ENCODE measurements at regions not wholly inside any gene's neighbourhood (a gene's known extent, or its start where the extent isn't known, plus 50 kb on each side); places are given as distances from the start of the nearest gene placed in this dataset.
"Not testable (repeated sequence)": the region's sequence is repeated elsewhere in the genome, so short reads cannot be mapped to it uniquely, and the experiment has no call there.

DNA sequence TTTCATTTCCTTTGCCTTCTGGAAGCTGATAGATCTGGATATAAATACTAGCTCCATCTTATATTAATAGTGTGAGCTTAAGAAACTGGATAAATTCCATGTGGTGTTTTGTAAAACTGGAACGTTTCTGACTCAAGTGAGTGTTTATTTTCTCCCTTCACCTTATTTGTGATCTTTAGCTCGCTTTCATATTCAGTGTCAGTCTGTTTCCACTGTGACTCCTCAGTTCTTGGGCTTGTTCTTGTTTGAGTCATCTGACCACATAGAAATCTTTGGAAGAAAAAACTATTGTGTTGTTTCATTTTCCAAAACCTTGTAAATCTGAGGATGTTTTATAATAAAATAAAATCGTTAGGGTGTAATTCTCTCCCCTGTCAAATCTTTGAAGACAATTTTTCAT lies 186.4 kb downstream of the POLR1F start:
- no peak for TF ChIP-seq CTCF (IDR thresholded peaks at IDR 0.05; ENCODE audit: low read depth, low read length, missing control alignments)
- no peak for DNase-seq (ENCODE audit: extremely low read depth, low read depth)
- no peak overlapping the region for H3K4me3 ChIP-seq (replicated peaks; ENCODE audit: low read depth, low read length)

DNA sequence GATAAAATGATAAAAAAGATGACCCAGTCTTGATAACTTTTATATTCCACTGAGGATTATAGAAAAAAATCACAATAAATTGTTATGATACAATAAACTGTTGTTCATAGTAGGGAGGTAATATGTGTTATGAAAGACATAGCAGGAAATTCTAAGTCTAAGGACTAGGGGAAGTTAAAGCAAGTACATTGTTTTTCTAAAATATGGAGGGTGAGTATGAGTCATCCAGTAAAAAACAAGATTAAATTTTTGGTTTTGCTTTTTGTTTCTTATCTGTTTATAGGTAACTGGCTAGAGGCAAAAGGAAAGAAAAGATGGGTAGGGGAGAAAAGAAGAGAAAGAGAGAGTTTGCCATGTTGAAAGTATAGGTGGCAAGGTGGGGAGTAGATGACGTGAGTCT lies 188.4 kb downstream of the POLR1F start:
- no peak overlapping the region for H3K4me3 ChIP-seq (replicated peaks; ENCODE audit: low read depth, low read length)
- no peak for DNase-seq (ENCODE audit: extremely low read depth, low read depth)

DNA sequence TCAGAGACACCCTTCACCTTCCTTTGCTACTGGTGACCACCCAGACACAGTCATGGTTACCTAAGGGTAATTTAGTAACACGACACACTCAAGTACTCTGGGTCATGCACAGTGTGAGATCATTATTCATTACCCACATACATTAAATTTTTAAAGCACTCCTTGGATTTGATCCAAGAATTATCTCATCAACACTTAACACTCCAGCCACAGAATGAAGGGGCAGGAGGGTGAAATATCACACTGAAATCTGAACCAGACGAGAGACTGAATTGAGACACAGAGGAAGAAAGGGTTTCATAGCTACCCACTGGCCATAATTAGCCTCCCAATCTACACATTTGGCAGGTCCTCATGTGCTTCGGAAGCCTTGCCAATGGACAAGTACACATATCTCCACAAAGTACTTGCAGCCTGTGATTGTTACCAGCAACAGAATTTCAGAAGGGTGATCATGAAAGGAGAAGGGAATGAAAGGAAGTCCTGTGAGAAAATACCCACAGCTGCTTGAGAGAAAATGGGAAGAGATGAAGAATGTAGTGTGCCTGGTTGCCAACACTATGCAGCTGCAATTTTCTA lies 189.3 kb downstream of the POLR1F start:
- no peak overlapping the region for H3K4me3 ChIP-seq (replicated peaks; ENCODE audit: low read depth, low read length)
- TF ChIP-seq CTCF (IDR thresholded peaks at IDR 0.05; ENCODE audit: low read depth, low read length, missing control alignments), result no peak
- no peak for DNase-seq (ENCODE audit: extremely low read depth, low read depth)

More for the DNA sequence above, 188.4 kb downstream of the POLR1F start:
- no peak for TF ChIP-seq CTCF (IDR thresholded peaks at IDR 0.05; ENCODE audit: low read depth, low read length, missing control alignments)

DNA sequence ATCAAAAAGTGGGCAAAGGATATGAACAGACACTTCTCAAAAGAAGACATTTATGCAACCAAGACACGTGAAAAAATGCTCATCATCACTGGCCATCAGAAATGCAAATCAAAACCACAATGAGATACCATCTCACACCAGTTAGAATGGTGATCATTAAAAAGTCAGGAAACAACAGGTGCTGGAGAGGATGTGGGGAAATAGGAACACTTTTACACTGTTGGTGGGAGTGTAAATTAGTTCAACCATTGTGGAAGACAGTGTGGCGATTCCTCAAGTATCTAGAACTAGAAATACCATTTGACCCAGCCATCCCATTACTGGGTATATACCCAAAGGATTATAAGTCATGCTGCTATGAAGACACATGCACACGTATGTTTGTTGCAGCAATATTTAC lies 191.3 kb downstream of the POLR1F start:
- not testable (repeated sequence) for H3K4me3 ChIP-seq (replicated peaks; ENCODE audit: low read depth, low read length); DNase-seq (ENCODE audit: extremely low read depth, low read depth)

DNA sequence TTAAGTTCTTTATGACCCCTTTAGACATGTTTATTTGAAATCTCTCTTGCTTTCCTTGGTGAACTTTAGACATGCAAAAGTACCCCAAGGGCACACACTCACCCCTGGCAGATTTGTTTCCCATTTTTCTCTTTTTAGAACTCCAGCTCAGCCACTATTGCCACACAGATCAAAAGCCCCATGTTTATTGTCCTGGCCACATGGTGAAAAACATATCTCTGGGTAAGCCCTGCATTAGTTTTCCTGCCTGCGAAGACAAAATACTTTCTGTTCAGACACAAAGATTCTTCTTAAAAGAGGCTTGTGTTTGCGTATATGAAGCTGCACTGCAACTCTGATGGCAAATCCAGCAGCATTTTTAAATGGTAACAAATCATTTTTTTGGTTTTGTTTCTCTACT lies 200.0 kb downstream of the POLR1F start:
- no peak for DNase-seq (ENCODE audit: extremely low read depth, low read depth)
- no peak for TF ChIP-seq CTCF (IDR thresholded peaks at IDR 0.05; ENCODE audit: low read depth, low read length, missing control alignments)
- no peak overlapping the region for H3K4me3 ChIP-seq (replicated peaks; ENCODE audit: low read depth, low read length)

GRCh38 chr7:19508124-19508523 lies 200.7 kb downstream of the POLR1F start:
- no peak for DNase-seq (ENCODE audit: extremely low read depth, low read depth)
- no peak for TF ChIP-seq CTCF (IDR thresholded peaks at IDR 0.05; ENCODE audit: low read depth, low read length, missing control alignments)
- H3K4me3 ChIP-seq (replicated peaks; ENCODE audit: low read depth, low read length), result no peak overlapping the region

DNA sequence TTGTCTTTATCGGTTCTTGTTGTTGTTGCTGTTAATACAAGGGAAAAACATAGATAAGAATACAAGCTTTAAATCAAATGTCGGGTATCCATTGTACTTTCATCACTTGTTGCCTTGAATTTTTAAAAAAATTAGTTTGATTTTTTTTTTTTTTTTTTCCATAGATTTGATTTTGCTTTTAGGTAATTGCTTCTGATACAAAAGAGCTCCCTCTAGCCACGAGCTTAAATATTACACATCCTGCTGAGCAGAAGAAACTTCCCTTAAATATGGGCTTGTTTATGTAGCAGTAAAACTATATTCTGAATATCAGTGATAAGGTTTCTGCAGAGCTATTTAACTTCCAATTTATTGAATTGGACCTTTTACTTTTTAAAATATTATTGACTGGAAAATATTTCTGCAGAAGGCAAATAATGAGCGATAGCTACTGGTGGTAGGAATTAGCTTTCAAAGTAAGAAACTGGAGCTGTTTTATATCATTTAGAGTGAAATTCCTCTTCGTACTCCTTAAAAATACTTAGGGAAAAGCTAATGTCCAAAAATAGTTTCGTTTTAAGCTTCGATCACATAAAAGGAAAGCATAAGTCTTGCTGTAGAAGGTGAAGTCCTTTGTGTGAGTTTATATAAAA lies 216.9 kb downstream of the POLR1F start:
- peak; percentile 15 for DNase-seq (ENCODE audit: extremely low read depth, low read depth)
- TF ChIP-seq CTCF (IDR thresholded peaks at IDR 0.05; ENCODE audit: low read depth, low read length, missing control alignments), result peak; percentile 51
- H3K4me3 ChIP-seq (replicated peaks; ENCODE audit: low read depth, low read length), result no peak overlapping the region

Data from HFF-Myc (cell line).